ENCODE measurements at regions not wholly inside any gene's neighbourhood (a gene's known extent, or its start where the extent isn't known, plus 50 kb on each side); places are given as distances from the start of the nearest gene placed in this dataset.
"Not testable (repeated sequence)": the region's sequence is repeated elsewhere in the genome, so short reads cannot be mapped to it uniquely, and the experiment has no call there.

DNA sequence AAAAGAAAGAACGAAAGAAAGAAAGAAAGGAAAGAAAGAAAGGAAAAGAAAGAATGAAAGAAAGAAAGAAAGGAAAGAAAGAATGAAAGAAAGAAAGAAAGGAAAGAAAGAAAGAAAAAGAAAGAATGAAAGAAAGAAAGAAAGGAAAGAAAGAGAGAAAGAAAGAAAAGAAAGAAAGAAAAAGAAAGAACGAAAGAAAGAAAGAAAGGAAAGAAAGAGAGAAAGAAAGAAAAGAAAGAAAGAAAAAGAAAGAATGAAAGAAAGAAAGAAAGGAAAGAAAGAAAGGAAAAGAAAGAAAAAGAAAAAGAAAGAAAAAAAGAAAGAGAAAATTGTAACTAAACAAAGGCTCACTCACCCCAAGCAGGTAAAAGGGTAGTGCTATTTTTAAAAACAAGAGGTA is 160.7 kb upstream of the TRPM3 start:
- not testable (repeated sequence) for TF ChIP-seq CTCF, EP300, POLR2A (IDR thresholded peaks at IDR 0.05)

Measured in suprapubic skin (tissue), 3 donors.